GM11168 (cell line): ENCODE measurements at regions not wholly inside any gene's neighbourhood (a gene's known extent, or its start where the extent isn't known, plus 50 kb on each side); places are given as distances from the start of the nearest gene placed in this dataset.
"Not testable (repeated sequence)": the region's sequence is repeated elsewhere in the genome, so short reads cannot be mapped to it uniquely, and the experiment has no call there.

Experiments used
- in situ Hi-C: fragments of 300-500 bp; cut with MboI; formaldehyde crosslinking; loops from one replicate; pipeline ENCODE4 v1.12.0; 2022; ENCODE audit warnings: low sequenced_read_pairs; ENCODE audit not compliant: unreplicated experiment

GRCh38 chr6:14287707-14288106 lies 170.1 kb downstream of the CD83 start:
- in situ Hi-C loops = no loop called here

GRCh38 chr6:14288910-14289309 lies 171.3 kb downstream of the CD83 start:
- in situ Hi-C loops = no loop called here

- in situ Hi-C loops = no loop called here
Observed at GRCh38 chr6:14290041-14290771, 172.6 kb downstream of the CD83 start.

GRCh38 chr6:14290772-14291330 lies 173.3 kb downstream of the CD83 start:
- in situ Hi-C loops = no loop called here

GRCh38 chr6:14291331-14291730 lies 173.8 kb downstream of the CD83 start:
- in situ Hi-C loops = no loop called here

GRCh38 chr6:14292119-14292518 lies 174.5 kb downstream of the CD83 start:
- in situ Hi-C loops = no loop called here

- in situ Hi-C loops = no loop called here
Observed at GRCh38 chr6:14294270-14294951, 176.8 kb downstream of the CD83 start.

GRCh38 chr6:14296698-14297097 lies 179.1 kb downstream of the CD83 start:
- in situ Hi-C loops = not testable (repeated sequence)

GRCh38 chr6:14297118-14297517 lies 179.5 kb downstream of the CD83 start:
- in situ Hi-C loops = not testable (repeated sequence)

- in situ Hi-C loops = not testable (repeated sequence)
Observed at GRCh38 chr6:14300189-14300588, 182.6 kb downstream of the CD83 start.

GRCh38 chr6:14300721-14301120 lies 183.1 kb downstream of the CD83 start:
- in situ Hi-C loops = not testable (repeated sequence)

GRCh38 chr6:14301477-14301876 lies 183.9 kb downstream of the CD83 start:
- in situ Hi-C loops = not testable (repeated sequence)

GRCh38 chr6:14305131-14305530 lies 187.6 kb downstream of the CD83 start:
- in situ Hi-C loops = no loop called here

GRCh38 chr6:14305624-14306023 lies 188.1 kb downstream of the CD83 start:
- in situ Hi-C loops = no loop called here

GRCh38 chr6:14306151-14306906 lies 188.8 kb downstream of the CD83 start:
- in situ Hi-C loops = no loop called here

GRCh38 chr6:14309516-14309915 lies 191.9 kb downstream of the CD83 start:
- in situ Hi-C loops = no loop called here

GRCh38 chr6:14309951-14310445 lies 192.4 kb downstream of the CD83 start:
- in situ Hi-C loops = no loop called here

GRCh38 chr6:14310960-14311359 lies 193.4 kb downstream of the CD83 start:
- in situ Hi-C loops = no loop called here

GRCh38 chr6:14312587-14312986 lies 195.0 kb downstream of the CD83 start:
- in situ Hi-C loops = no loop called here

GRCh38 chr6:14313248-14313647 lies 195.7 kb downstream of the CD83 start:
- in situ Hi-C loops = no loop called here

- in situ Hi-C loops = no loop called here
Observed at GRCh38 chr6:14315353-14315752, 197.8 kb downstream of the CD83 start.
